NCI-H345 treated with DMSO at 0.1 percent for 48 hours (cell line): ENCODE measurements at regions not wholly inside any gene's neighbourhood (a gene's known extent, or its start where the extent isn't known, plus 50 kb on each side); places are given as distances from the start of the nearest gene placed in this dataset.
"Not testable (repeated sequence)": the region's sequence is repeated elsewhere in the genome, so short reads cannot be mapped to it uniquely, and the experiment has no call there.

Experiments used
- DNase-seq: peaks from one replicate; lab custom pipeline; 2025; ENCODE audit not compliant: unreplicated experiment; lab: John Stamatoyannopoulos, UW

DNA sequence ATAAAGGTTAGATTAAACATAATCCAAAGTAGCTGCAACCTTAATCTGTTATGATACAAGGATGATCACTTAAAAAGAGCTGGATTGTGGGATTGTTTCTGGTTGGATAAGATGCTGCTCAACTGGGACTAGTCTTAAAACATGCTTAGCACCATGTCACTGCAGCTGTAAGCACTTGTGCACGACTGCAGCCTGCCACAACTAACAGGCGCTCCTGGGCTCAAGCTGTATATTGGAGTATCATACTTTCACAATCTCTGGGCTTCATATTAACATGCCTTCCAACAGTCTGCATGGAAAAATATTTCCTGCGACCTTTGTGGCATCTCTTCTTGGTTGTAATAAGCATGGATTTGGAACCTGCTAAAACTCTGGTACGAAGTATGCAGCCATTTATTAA, 493.0 kb upstream of the PITX2 start:
- DNase-seq, result no peak

DNA sequence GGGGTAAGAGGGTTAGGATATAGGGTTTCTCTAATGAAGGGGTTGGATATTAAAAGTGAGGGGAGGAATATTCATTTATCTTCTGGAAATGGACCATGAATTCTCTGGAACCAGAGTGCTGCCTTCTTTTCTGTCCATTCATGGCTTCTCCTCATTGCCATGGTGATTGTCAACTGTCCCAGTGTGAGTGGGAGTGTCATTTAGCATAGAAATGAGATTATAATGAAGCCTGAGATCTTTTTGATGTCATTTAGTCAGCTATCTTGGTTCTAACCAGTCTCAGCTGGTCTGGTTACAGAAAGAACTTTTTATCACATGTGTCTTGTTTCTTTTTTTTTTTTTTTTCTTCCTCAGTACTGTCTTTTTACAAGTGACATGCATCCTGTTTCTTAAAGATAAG, 497.3 kb upstream of the PITX2 start:
- no peak for DNase-seq

DNA sequence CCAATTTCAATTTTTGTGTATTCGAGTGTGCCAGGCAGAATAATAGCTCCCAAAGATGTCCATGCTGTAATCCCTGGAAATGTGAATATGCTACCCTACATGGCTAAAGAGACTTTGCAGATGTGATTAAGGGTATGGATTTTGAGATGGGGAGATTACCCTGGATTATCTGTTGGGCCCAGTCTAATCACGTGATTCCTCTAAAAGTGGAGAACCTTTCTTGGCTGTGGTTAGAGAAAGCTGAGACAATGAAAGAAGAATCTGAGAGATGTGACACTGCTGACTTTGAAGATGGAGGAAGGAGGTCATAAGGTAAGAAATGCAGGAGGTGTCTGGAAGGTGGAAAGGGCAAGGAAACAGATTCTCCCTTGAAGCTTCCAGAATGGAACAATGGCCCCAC, 503.5 kb upstream of the PITX2 start:
- no peak for DNase-seq

DNA sequence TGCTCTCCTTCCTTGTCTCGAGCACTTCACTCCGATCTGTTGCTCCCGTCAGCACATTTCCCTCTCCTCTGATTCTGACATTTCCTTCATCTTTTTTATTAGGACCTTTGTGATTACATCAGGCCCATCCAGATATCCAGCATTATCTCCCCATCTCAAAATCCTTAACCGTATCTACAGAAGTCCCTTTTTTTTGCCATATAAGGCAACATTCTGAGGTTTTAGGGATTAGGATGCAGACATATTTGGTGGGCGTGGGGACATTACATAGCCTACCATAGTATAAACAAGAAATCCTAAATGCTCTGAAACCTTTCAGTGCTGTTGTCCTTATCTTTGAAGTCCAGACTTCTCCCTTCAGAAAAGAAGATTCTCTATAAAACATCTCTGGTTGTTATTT, 505.0 kb upstream of the PITX2 start:
- no peak for DNase-seq

DNA sequence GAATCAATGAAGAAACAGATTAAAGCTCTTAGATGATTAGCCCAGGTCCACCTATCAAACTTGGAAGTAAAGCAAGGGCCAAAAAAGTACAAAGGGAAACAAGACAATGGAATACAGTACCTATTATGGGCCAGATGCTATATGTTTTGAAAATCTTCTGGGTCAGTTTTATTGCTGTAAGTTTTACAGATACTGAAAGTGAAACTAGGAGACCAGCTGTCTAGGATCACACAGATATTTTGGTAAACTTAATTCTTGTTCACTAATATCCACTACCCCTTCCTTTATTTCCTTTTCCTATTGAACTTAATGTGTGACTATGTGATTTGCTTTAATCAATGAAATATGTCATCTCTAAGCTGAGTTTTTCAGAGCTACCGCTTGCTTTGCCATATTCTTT, 505.4 kb upstream of the PITX2 start:
- DNase-seq, result no peak

DNA sequence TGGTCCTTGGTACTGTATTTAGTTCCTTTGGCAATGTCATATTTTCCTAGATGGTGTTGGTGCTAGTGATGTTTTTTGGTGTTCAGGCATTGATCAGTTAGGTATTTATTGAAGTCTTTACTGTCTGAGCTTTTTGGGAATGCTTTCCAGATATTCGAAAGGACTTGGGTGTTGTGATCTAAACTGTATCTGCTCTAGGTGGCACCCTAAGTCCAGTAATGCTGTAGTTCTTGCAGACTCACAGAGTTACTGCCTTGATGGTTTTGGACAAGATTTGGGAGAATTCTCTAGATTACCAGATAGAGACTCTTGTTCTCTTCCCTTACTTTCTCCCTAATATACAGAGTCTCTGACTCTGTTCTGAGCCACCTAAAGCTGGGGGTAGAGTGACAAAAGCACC, 513.6 kb upstream of the PITX2 start:
- no peak for DNase-seq

DNA sequence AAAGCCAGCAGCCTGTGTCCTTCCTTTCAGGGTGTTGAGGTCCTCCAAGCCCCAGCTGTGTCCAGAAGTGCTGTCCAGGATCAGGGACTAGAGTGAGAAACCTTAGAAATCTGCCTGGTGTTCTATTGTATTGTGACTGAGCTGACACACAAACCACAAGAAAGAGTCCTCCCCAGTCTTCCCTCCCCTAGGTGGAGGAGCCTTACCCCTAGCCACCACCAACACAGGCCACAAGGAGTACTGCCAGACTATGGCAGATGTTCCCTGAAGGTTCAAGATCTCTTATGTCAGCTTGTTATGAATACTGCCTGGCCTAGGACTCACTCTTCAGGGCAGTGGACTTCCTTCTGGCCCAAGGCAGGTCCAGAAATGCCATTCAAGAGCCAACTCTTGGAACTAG, 514.1 kb upstream of the PITX2 start:
- DNase-seq, result no peak

DNA sequence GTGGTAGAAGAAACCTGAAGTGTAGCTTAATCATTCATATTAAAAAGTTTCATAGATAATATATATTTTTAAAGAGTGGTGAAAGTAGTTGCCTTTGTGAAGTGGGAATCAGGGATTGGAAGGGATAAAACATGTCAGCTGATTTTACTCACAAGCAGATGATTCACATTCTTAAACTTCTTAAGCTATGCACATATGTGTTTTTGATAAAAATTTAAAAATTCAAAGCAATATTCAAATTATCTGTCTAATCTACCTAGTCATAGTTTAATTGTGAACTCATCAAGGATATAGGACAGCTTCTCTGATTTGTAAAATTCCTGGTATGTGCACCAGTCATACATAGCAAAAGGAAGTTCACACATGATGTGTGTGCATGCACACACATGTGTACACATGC, 520.6 kb upstream of the PITX2 start:
- no peak for DNase-seq

DNA sequence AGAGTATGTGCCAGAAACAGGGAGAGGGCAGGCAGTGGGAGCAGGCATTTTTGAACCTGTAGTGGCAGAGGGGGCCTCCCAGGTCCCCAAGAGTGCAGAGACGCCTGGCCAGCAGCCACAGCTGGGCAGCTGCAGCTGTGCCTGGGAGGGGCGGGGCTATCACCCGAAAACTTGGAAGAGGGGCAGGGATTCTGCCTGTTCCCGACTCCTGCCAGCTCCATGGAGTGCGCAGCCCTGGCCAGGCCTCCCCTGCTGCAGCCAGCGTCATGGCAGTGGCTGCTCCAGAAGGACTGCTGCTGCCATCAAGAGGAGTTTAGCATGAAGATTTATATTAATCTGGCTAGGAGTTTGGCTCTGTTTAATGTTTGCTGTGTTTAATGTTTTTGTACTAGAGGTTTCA, 532.1 kb upstream of the PITX2 start:
- no peak for DNase-seq

DNA sequence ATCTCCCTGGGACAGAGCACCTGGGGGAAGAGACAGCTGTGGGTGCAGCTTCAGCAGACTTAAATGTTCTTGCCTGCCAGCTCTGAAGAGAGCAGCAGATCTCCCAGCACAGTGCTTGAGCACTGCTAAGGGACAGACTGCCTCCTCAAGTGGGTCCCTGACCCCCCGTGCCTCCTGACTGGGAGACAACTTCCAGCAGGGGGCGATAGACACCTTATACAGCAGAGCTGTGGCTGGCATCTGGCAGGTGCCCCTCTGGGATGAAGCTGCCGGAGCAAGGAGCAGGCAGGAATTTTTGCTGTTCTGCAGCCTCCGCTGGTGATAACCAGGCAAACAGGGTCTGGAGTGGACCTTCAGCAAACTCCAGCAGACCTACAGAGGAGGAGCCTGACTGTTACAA, 541.7 kb upstream of the PITX2 start:
- not testable (repeated sequence) for DNase-seq

DNA sequence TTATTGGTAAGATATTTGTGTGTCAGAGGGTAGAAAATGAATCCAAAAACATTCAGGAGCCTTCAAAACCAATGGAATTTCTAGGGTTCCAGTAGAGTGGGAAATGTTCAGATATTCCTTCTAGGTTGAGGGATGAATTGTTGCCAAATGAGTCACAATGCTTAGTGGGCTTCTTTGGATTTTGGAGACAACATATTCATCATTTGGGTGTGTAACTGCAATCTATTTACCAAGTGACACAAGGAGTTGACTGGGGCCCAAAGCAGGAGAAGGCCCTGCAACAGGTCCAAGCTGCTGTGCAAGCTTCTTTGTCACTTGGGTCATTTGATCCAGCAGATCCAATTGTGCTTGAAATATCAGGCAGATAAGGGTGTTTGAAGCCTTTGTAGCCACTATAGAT, 551.5 kb upstream of the PITX2 start:
- DNase-seq, result no peak

DNA sequence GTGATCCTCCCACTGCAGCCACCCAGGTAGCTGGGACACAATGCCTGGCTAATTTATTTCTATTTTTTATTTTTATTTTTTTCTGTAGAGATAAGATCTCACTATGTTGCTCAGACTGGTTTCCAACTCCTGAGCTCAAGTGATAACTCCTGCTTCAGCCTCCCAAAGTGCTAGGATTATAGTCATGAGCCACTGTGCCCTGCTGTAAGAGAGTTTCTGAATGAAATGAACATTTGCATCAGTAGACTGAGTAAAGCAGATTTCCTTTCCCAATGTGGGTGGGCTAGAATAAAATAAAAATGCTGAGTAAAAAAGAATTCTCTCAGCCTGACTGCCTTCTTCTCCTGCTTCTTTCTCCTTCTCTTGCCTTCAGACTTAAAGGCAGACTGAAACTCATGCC, 555.4 kb upstream of the PITX2 start:
- DNase-seq, result no peak

DNA sequence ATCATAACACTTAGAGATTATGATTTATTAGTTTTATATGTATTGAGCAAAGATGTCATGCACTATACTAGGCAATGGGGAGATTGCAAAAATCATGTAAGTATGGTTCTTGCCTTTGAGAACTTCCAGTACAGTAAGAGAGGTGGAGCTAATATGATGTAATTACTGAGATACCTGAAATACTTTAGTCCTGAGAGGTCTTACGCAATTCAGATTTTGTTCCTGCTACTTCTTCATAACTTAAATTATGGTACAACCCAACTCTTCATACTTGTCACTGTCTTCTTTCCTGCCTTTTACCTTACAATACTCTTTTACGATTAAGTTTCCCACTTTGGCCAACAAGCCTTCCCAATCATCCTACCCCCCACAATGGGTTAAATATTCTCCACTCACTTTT, 564.2 kb upstream of the PITX2 start:
- DNase-seq, result no peak

DNA sequence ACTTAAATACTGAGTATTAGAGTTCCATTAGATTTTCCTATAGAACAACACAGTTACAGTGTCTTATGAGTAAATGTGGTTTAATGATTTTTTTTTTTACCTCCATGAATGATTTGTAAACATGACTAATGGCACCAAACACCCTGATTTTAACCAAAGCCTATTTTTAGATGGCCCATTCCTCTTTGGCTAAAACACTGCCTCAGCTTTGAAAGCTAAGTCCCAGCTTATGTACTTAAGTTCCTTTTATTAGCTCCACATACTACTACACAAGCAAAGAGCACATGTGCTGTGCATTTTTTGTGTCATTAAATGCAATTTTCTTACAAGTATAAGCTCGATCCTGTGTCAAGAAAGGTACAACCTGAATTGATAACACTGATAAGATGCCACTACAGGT, 575.6 kb upstream of the PITX2 start:
- no peak for DNase-seq

DNA sequence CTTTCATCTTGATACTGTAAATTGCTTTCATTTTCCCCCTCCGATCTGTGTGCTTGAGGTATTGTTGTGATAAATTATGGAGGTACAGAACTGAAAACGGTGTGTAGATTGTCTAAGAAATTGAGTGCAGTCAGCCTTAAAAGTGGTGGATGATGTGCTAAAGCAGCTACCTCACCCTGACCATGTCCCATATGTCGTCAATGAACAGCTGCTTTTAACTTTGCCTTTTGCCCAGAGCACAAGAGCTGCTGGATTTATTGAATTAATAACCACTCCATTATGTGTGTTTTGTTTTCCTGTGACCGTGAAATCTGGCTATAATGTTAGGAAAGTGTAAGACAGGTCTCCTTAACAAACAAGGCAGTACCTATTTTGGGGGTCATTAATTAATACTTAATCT, 581.9 kb upstream of the PITX2 start:
- DNase-seq, result no peak

DNA sequence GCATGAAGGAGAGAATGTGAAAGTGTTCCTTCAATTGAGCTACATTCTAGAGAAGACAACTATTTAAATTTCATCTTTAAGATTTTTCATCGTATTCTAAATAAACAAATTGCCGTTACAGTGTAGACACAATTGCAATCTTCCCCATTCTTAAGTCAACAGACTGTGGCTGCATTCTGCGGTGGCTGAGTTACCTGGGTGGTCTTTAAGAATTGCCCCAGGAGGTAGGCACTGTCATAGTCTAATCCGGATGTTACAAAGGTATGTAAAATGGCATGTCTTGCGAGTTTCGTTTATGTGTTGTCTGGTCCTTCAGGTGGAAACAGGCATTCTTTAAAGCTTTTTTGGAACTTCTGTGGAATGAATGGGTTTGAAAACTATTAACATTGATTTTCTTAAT, 586.1 kb upstream of the PITX2 start:
- no peak for DNase-seq

DNA sequence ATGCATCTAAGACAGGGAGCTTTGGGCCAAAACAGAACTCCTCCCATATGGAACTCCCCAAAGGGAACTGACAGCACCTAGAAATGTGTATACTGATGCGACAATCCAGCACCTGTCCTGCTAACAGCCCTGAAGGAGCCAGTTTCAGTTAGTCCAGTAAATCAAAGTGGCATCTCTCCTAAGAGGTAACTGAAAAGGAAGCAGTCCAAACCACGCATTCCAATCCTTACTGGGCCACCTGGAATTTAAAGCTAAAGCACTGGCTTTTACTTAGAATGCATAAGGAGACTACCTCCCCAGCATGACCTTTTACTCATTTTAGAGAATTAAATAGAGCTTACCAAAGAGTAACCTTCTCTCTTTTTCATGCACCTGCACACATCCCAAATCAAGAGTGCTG, 586.8 kb upstream of the PITX2 start:
- no peak for DNase-seq

DNA sequence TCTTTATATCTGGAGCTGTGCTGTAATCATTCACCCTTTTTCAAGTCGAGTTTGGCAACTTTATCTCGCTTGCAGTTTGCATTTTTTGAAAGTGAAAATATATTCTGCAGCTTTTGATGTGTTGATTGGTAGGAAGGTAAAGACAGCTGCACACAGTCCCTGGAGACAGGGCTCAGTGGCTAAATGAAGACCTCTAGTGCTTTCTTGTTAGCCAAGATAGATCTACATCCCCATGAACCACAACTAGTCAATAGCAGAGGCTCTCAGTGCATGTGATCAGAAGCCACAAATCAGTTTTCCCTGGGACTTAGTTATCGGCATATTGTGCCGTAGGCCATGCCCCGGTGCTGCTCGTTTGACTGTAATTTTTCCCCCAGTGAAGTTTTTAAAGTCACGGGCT, 587.7 kb upstream of the PITX2 start:
- DNase-seq, result no peak

DNA sequence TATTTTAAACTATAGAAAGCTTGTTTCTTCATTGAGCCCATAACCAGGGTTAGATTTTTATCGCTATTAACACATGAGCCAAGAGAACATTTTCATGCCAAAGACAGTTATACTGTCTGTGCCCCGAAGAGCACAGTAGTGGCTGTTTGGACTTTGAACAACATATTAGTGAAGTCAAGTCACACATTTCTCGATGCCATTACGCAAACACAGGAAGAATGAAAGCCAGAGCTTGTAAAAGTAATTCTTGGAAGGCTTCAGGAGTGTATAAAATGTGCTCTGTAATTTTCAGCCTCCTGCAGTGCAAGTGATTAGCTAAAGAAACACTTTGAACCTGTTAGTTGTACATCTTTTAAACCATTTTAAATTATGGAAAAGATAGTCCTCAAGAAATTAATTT, 590.7 kb upstream of the PITX2 start:
- DNase-seq, result no peak

DNA sequence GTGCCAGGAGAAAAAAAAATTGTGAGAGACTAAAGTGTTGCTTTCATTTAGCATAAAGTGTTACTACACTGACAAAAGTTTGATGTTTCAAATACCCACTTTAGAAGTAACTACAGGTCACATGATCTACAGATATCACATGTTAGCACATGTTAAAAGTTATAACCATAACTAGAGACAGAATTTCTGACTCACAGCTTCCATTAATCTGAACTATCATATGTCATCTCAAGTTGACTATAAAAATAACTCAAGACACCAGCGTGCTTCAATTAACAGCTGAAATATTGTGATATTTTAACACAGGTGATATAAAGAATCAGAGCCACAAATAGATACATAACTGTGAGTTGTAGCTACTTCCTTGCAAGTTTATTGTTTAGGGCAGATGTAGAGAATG, 591.5 kb upstream of the PITX2 start:
- DNase-seq, result no peak

DNA sequence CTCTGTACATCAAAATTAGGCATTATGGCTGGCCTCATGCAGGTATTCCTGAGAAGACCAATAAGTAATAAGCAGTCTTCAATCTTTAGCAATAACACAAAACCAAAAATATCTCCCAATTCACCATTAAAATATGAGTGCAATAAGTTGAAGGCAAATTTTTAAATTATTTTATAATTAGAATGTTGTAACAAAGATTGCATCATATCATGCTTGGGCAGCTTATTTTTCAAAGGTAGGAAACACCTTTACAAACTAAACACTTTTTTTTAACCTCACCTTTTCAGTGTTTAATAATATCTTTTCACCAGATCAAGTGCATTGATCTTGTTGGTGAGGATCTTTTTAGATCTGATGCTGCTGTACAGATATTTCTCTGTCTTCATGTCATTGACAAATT, 592.9 kb upstream of the PITX2 start:
- DNase-seq, result no peak

DNA sequence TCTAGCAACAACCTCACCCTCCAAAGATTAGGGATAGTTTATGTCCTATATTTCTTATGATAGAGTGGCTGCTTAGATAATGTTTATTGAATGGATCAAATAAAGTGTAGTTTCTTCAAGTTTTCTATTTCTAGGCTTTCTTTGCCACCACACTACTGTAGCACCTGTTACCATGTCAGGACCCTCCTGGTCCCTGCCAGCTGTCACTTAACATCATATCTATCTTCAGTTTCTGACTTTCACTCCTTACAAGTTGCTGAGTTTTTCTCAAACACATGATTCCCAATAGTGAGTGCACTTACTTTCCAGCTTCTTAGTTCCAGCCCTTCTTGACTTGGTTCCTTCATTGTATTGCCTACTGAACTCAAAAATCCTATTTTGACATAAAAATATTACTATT, 593.9 kb upstream of the PITX2 start:
- no peak for DNase-seq

DNA sequence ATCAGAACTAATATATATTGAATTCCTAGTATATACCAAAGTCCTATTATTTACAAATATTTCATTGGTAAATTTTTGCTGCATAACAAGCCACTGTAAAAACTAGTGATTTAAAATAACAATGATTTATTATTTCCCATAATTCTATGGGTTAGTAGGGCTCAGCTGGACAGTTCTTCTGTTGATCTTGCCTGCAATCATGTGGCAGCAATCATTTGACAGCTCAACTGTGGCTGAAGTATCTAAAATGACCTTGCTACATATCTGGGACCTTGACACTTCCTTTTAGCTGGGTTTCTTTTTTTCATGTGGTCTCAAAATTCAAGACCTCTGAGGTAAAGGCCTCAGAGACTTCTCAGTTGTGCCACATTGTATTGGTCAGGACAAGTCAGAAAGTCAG, 598.5 kb upstream of the PITX2 start:
- DNase-seq, result no peak

DNA sequence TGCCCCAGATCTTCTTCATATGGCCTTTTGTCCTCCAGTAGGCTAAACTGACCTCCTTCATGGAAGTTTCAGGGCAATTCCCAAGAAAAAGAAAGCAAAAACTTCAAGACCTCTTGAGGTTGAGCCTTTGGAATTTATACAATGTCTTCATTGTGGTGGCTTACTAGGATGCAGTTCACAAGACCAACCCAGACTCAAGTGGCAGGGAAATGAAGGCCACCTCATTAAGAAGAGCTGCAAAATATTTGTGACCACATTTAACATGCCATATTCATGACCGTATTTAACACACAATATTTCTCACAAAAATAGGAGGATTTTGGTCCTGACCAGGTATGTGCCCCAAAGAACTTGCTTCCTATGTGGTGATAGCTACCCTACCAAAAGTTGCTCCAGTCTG, 605.5 kb upstream of the PITX2 start:
- DNase-seq, result no peak
